GM03348 (cell line): ENCODE measurements at regions not wholly inside any gene's neighbourhood (a gene's known extent, or its start where the extent isn't known, plus 50 kb on each side); places are given as distances from the start of the nearest gene placed in this dataset.

Source experiments
- DNase-seq: peaks from one replicate; pipeline ENCODE4 v3.0.0; 2012; ENCODE audit warnings: low spot score

DNA sequence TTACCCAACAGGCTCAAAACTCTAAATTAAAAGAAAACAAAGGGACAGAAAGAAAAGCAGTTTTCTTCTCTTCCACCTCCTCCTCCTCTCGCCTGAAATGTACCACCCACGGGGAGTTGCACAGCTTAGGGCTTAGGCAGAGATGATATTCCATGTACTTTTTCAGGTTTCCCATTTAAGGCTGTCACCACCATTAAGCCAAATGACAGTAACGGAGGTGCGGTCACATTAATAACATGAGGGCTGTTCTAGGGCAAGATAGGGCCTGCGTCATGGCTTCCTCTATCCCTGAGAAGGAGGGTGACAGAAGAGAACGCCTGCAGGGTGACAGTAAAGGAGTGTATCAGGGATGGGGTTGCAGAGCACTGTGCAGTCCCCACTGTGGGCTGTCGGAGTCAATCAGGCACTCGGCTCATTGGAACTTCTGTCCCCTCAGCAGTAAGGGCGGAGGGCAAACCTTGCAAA is 51.7 kb upstream of the TJP1 start:
- no peak for DNase-seq

DNA sequence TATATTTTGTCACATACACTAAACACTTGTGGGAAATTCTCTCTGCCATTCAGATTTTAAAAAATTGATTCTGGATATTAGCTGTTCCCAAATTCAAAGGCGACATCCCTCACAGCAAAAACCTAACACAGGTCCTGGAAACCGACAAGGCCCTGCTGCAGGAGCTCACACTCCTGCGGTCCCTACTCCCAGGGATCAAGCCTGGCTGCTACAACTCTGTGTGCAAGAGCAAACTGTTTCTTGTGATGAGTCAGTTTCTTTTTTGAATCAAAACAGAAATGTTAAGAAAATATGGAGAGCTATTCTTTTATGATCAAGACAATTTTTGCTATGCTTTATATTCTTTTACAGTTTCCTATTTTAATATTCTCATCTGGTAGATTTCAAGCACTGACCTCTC is 51.0 kb upstream of the TJP1 start:
- no peak for DNase-seq

DNA sequence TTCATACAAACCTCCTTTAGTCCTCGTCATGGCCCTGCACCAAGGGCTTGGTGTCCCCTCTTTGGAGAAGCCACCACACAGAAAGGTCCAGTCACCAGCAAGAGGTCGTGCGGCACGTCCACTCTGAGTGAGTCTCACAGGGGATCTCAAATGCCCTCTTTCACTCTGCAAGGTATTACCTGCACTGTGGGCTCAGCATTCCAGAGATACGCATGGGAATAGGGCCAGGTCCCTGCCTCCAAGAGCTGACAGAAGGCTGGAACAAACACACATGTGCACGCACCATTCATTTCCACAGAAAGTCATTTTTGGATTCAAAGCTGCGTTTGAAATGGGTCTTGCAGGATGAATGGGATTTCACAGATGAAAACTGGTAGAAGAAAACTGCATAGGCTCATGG is 50.4 kb upstream of the TJP1 start:
- no peak for DNase-seq
